ENCODE measurements at regions not wholly inside any gene's neighbourhood (a gene's known extent, or its start where the extent isn't known, plus 50 kb on each side); places are given as distances from the start of the nearest gene placed in this dataset.

DNA sequence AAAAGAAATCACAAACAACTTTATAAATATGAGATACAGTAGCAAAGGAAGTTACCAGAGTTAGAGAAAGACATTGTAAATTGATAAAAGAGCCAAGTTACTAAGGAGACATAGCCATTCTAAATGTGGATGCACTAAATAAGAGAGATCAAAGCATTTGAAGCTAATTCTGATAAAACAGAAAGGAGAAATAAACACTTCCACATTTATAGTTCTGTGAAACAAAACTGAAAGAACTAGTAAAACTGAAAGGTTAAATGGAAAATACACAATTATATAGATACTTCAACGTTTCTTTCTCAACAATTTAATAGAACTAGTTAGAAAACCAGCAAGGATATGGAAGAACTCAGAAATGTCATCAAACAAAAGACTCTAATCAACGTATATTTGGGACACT lies 309.0 kb upstream of the CDH2 start:
- TF ChIP-seq, protein P1, sequence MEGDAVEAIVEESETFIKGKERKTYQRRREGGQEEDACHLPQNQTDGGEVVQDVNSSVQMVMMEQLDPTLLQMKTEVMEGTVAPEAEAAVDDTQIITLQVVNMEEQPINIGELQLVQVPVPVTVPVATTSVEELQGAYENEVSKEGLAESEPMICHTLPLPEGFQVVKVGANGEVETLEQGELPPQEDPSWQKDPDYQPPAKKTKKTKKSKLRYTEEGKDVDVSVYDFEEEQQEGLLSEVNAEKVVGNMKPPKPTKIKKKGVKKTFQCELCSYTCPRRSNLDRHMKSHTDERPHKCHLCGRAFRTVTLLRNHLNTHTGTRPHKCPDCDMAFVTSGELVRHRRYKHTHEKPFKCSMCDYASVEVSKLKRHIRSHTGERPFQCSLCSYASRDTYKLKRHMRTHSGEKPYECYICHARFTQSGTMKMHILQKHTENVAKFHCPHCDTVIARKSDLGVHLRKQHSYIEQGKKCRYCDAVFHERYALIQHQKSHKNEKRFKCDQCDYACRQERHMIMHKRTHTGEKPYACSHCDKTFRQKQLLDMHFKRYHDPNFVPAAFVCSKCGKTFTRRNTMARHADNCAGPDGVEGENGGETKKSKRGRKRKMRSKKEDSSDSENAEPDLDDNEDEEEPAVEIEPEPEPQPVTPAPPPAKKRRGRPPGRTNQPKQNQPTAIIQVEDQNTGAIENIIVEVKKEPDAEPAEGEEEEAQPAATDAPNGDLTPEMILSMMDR (IDR thresholded peaks at IDR 0.05; ENCODE audit: borderline replicate concordance, extremely low read depth, low read length, poor library complexity, severe bottlenecking): no peak
- TF ChIP-seq EZH2 (IDR thresholded peaks at IDR 0.05; ENCODE audit: borderline replicate concordance, low read depth, low read length, severe bottlenecking): no peak
